ENCODE measurements at regions not wholly inside any gene's neighbourhood (a gene's known extent, or its start where the extent isn't known, plus 50 kb on each side); places are given as distances from the start of the nearest gene placed in this dataset.

GRCh38 chr7:41367967-41368882 lies 334.7 kb downstream of the INHBA start:
- TF ChIP-seq, protein P1, sequence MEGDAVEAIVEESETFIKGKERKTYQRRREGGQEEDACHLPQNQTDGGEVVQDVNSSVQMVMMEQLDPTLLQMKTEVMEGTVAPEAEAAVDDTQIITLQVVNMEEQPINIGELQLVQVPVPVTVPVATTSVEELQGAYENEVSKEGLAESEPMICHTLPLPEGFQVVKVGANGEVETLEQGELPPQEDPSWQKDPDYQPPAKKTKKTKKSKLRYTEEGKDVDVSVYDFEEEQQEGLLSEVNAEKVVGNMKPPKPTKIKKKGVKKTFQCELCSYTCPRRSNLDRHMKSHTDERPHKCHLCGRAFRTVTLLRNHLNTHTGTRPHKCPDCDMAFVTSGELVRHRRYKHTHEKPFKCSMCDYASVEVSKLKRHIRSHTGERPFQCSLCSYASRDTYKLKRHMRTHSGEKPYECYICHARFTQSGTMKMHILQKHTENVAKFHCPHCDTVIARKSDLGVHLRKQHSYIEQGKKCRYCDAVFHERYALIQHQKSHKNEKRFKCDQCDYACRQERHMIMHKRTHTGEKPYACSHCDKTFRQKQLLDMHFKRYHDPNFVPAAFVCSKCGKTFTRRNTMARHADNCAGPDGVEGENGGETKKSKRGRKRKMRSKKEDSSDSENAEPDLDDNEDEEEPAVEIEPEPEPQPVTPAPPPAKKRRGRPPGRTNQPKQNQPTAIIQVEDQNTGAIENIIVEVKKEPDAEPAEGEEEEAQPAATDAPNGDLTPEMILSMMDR (IDR thresholded peaks at IDR 0.05; ENCODE audit: insufficient read depth, low read length, poor library complexity, severe bottlenecking): no peak
- Histone ChIP-seq H3K36me3 (ENCODE audit: control insufficient read depth, insufficient read depth, low read length) (no peaks in the 10 kb centered on the region), H3K27me3 (ENCODE audit: control insufficient read depth, insufficient read depth, low read length) (no peaks in the 10 kb centered on the region), H3K4me3 (ENCODE audit: low read depth, low read length) (no peak overlapping the region)
- no peak for DNase-seq (ENCODE audit: low read depth)

GRCh38 chr7:41351091-41351490 lies 351.8 kb downstream of the INHBA start:
- no peak for DNase-seq (ENCODE audit: low read depth)
- Histone ChIP-seq H3K36me3 (ENCODE audit: control insufficient read depth, insufficient read depth, low read length) (no peaks in the 10 kb centered on the region), H3K4me3 (ENCODE audit: low read depth, low read length) (no peak overlapping the region), H3K27me3 (ENCODE audit: control insufficient read depth, insufficient read depth, low read length) (no peaks in the 10 kb centered on the region)
- TF ChIP-seq, protein P1 (IDR thresholded peaks at IDR 0.05; ENCODE audit: insufficient read depth, low read length, poor library complexity, severe bottlenecking): no peak

GRCh38 chr7:41346878-41347277 lies 356.0 kb downstream of the INHBA start:
- H3K4me3 ChIP-seq (ENCODE audit: low read depth, low read length): no peak overlapping the region
- DNase-seq (ENCODE audit: low read depth): no peak

GRCh38 chr7:41339913-41340676 lies 362.8 kb downstream of the INHBA start:
- no peak for DNase-seq (ENCODE audit: low read depth)
- Histone ChIP-seq H3K27me3 (ENCODE audit: control insufficient read depth, insufficient read depth, low read length) (no peaks in the 10 kb centered on the region), H3K36me3 (ENCODE audit: control insufficient read depth, insufficient read depth, low read length) (no peaks in the 10 kb centered on the region), H3K4me3 (ENCODE audit: low read depth, low read length) (no peak overlapping the region)
- TF ChIP-seq, protein P1 (IDR thresholded peaks at IDR 0.05; ENCODE audit: insufficient read depth, low read length, poor library complexity, severe bottlenecking): no peak

More at GRCh38 chr7:41346878-41347277, 356.0 kb downstream of the INHBA start:
- Histone ChIP-seq H3K27me3 (ENCODE audit: control insufficient read depth, insufficient read depth, low read length) (no peaks in the 10 kb centered on the region), H3K36me3 (ENCODE audit: control insufficient read depth, insufficient read depth, low read length) (no peaks in the 10 kb centered on the region)
- TF ChIP-seq, protein P1 (IDR thresholded peaks at IDR 0.05; ENCODE audit: insufficient read depth, low read length, poor library complexity, severe bottlenecking): no peak

DNA sequence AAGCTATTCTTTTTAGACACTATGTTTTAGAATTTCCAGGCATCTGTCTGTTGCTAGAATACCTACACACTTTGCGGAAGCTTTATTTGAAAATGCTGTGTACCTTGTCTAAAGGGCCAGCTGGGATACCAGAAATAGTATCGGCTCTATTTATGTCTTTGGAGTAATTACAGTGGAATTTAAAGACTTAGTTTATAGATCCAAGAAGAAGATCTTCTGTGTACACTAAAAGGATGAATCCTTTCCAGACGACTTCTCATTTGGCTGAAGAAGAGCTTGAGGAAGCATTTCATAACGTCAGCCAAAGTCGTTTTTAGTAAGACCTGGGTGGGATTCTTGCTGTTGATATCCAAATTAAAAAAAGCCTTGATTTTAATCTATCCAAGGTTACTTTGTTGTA lies 365.9 kb downstream of the INHBA start:
- Histone ChIP-seq H3K36me3 (ENCODE audit: control insufficient read depth, insufficient read depth, low read length) (no peaks in the 10 kb centered on the region), H3K4me3 (ENCODE audit: low read depth, low read length) (no peak overlapping the region), H3K27me3 (ENCODE audit: control insufficient read depth, insufficient read depth, low read length) (no peaks in the 10 kb centered on the region)
- DNase-seq (ENCODE audit: low read depth): no peak
- TF ChIP-seq, protein P1 (IDR thresholded peaks at IDR 0.05; ENCODE audit: insufficient read depth, low read length, poor library complexity, severe bottlenecking): no peak

Data from kidney epithelial cell (primary cell).